Mesodermal cell (in vitro differentiated cells): ENCODE measurements at regions not wholly inside any gene's neighbourhood (a gene's known extent, or its start where the extent isn't known, plus 50 kb on each side); places are given as distances from the start of the nearest gene placed in this dataset.

Experiments
- H3K27ac ChIP-seq: 2 replicates; pipeline ENCODE4 v1.7.0; 2013; ENCODE audit warnings: mild to moderate bottlenecking, low read depth, low read length, moderate library complexity; ENCODE audit not compliant: severe bottlenecking
- H3K36me3 ChIP-seq: 2 replicates; pipeline ENCODE4 v1.7.1; 2013; ENCODE audit warnings: mild to moderate bottlenecking, low read length, moderate library complexity; ENCODE audit not compliant: control insufficient read depth, insufficient read depth
- H3K4me1 ChIP-seq: one replicate; pipeline ENCODE4 v1.7.1; 2013; ENCODE audit warnings: mild to moderate bottlenecking, low read length; ENCODE audit not compliant: insufficient read depth, control insufficient read depth, poor library complexity, severe bottlenecking
- H3K4me3 ChIP-seq: 2 replicates; pipeline ENCODE4 v1.7.0; 2013; ENCODE audit warnings: low read length, control low read depth, mild to moderate bottlenecking; ENCODE audit not compliant: insufficient read depth, poor library complexity, severe bottlenecking; ENCODE audit errors: extremely low read depth
- H3K9me3 ChIP-seq: 2 replicates; pipeline ENCODE4 v1.7.1; 2013; ENCODE audit warnings: mild to moderate bottlenecking, low read length, moderate library complexity; ENCODE audit not compliant: control insufficient read depth
- WGBS, 2 experiments: methylation state at CpG; one replicate each; pipeline ENCODE4 v1.1.5; 2013; ENCODE audit warnings: missing lambda C conversion rate in 2 of 2; ENCODE audit not compliant: insufficient coverage in 2 of 2; 5-methylcytosine and 5-hydroxymethylcytosine counted together

- H3K4me3 ChIP-seq: no peak overlapping the region
- H3K27ac ChIP-seq: no peak overlapping the region
- H3K9me3 ChIP-seq: no peaks in the 10 kb centered on the region
- H3K4me1 ChIP-seq: no peaks in the 10 kb centered on the region
- WGBS, 2 experiments: 83% methylated on average over 1 of the region's 2 CpGs; no CpG with 5 or more reads in 1 of the 2 experiments
- H3K36me3 ChIP-seq: no peaks in the 10 kb centered on the region
Measured at GRCh38 chr13:86788616-86789015, 882.6 kb upstream of the SLITRK5 start.

- Histone ChIP-seq H3K4me1 (no peaks in the 10 kb centered on the region), H3K36me3 (no peaks in the 10 kb centered on the region), H3K9me3 (no peaks in the 10 kb centered on the region), H3K4me3 (no peak overlapping the region), H3K27ac (no peak overlapping the region)
- WGBS, 2 experiments: 95% methylated on average over 15 to 33 of the region's 49 CpGs
Measured at GRCh38 chr13:86792153-86792651, 879.0 kb upstream of the SLITRK5 start.

- no peaks in the 10 kb centered on the region for H3K4me1 ChIP-seq
- H3K4me3 ChIP-seq: no peak overlapping the region
- no peak overlapping the region for H3K27ac ChIP-seq
- peaks cover 5% of the 10 kb centered on the region for H3K9me3 ChIP-seq
- no peaks in the 10 kb centered on the region for H3K36me3 ChIP-seq
- no CpG with 5 or more reads among the region's 2 CpGs for WGBS, 2 experiments
Measured at GRCh38 chr13:86795858-86796257, 875.3 kb upstream of the SLITRK5 start.

- H3K27ac ChIP-seq: no peak overlapping the region
- no CpG with 5 or more reads among the region's 1 CpG for WGBS, 2 experiments
- no peaks in the 10 kb centered on the region for H3K36me3 ChIP-seq
- no peak overlapping the region for H3K4me3 ChIP-seq
- no peaks in the 10 kb centered on the region for H3K9me3 ChIP-seq
- H3K4me1 ChIP-seq: no peaks in the 10 kb centered on the region
Measured at GRCh38 chr13:86810361-86810760, 860.8 kb upstream of the SLITRK5 start.

- no peaks in the 10 kb centered on the region for H3K36me3 ChIP-seq
- H3K9me3 ChIP-seq: no peaks in the 10 kb centered on the region
- no peak overlapping the region for H3K4me3 ChIP-seq
- no peaks in the 10 kb centered on the region for H3K4me1 ChIP-seq
- H3K27ac ChIP-seq: no peak overlapping the region
- 62 to 63% methylated on average over 1 of the region's 1 CpG for WGBS, 2 experiments
Measured at GRCh38 chr13:86813198-86813597, 858.0 kb upstream of the SLITRK5 start.

- WGBS, 2 experiments: no CpG with 5 or more reads among the region's 1 CpG
- H3K27ac ChIP-seq: no peak overlapping the region
- H3K36me3 ChIP-seq: no peaks in the 10 kb centered on the region
- H3K4me1 ChIP-seq: no peaks in the 10 kb centered on the region
- H3K4me3 ChIP-seq: no peak overlapping the region
- no peaks in the 10 kb centered on the region for H3K9me3 ChIP-seq
Measured at GRCh38 chr13:86825410-86825809, 845.8 kb upstream of the SLITRK5 start.

- no peak overlapping the region for H3K27ac ChIP-seq
- no peaks in the 10 kb centered on the region for H3K9me3 ChIP-seq
- 80 to 100% methylated on average over 1 to 2 of the region's 3 CpGs for whole genome bisulfite sequencing, 2 experiments
Measured at GRCh38 chr13:86826232-86826631, 844.9 kb upstream of the SLITRK5 start.

GRCh38 chr13:86830046-86830445 is 841.1 kb upstream of the SLITRK5 start:
- H3K9me3 ChIP-seq: peaks cover under 1% of the 10 kb centered on the region
- no peak overlapping the region for H3K4me3 ChIP-seq
- H3K27ac ChIP-seq: no peak overlapping the region
- WGBS, 2 experiments: 85 to 86% methylated on average over 3 to 4 of the region's 4 CpGs
- H3K36me3 ChIP-seq: no peaks in the 10 kb centered on the region
- H3K4me1 ChIP-seq: no peaks in the 10 kb centered on the region

More at GRCh38 chr13:86826232-86826631, 844.9 kb upstream of the SLITRK5 start:
- no peaks in the 10 kb centered on the region for H3K4me1 ChIP-seq
- no peaks in the 10 kb centered on the region for H3K36me3 ChIP-seq
- H3K4me3 ChIP-seq: no peak overlapping the region

- Histone ChIP-seq H3K9me3 (peaks cover 10% of the 10 kb centered on the region), H3K4me1 (no peaks in the 10 kb centered on the region), H3K27ac (no peak overlapping the region), H3K4me3 (no peak overlapping the region), H3K36me3 (no peaks in the 10 kb centered on the region)
- no CpG with 5 or more reads among the region's 1 CpG for WGBS, 2 experiments
Measured at GRCh38 chr13:86831084-86831483, 840.1 kb upstream of the SLITRK5 start.

GRCh38 chr13:86838411-86839120 is 832.6 kb upstream of the SLITRK5 start:
- H3K4me3 ChIP-seq: no peak overlapping the region

GRCh38 chr13:86839221-86839620 is 832.0 kb upstream of the SLITRK5 start:
- Histone ChIP-seq H3K36me3 (no peaks in the 10 kb centered on the region), H3K9me3 (peaks cover 18% of the 10 kb centered on the region), H3K4me1 (peaks cover 6% of the 10 kb centered on the region), H3K27ac (no peak overlapping the region), H3K4me3 (no peak overlapping the region)
- WGBS, 2 experiments: 86 to 93% methylated on average over 6 to 7 of the region's 7 CpGs

More at GRCh38 chr13:86838411-86839120, 832.6 kb upstream of the SLITRK5 start:
- Histone ChIP-seq H3K9me3 (peaks cover 18% of the 10 kb centered on the region), H3K36me3 (no peaks in the 10 kb centered on the region), H3K27ac (peak overlapping the region; percentile 47), H3K4me1 (peaks cover 6% of the 10 kb centered on the region)
- 86 to 89% methylated on average over 3 to 4 of the region's 10 CpGs for WGBS, 2 experiments
